ENCODE measurements at regions not wholly inside any gene's neighbourhood (a gene's known extent, or its start where the extent isn't known, plus 50 kb on each side); places are given as distances from the start of the nearest gene placed in this dataset.

DNA sequence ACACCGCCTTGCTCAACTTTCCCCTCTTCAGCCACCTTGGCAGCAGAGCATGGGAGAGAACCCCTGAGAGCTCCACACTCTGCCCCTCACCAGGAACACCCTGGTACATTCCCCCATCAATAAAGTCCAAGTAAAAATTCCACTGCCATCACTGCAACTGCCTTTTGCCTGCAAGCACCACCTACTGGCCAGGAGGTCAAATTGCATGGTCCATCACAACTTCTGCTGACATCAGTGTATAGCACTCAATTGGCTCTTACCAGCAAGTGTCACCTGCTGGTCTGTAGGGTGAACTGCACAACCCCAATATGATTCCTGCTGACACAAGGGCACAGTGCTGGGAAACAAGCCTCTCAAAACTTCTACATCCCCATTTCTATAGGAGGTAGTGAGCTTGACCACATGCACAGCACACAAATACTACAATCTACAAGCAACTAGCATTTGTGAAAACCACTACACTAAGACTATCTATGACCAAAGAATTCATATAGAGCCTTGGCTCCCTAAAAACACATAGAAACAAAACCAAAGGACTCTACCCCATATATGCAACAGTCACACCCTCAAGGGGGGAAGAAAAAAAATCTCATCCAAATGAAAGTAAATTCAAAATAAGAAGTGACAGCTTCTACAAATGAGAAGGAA lies 69.2 kb downstream of the FASLG start (continued):
- TF ChIP-seq KDM1A (IDR thresholded peaks at IDR 0.05; ENCODE audit: borderline replicate concordance, low read length) (no peak), SP1 (IDR thresholded peaks at IDR 0.05; ENCODE audit: low read depth, low read length) (no peak), TAF1 (IDR thresholded peaks at IDR 0.05; ENCODE audit: low read depth, low read length) (no peak), FOSL1 (IDR thresholded peaks at IDR 0.05; ENCODE audit: insufficient read depth, low read depth, low read length) (no peak), TAF7 (optimal IDR thresholded peaks at IDR 0.05; ENCODE audit: borderline replicate concordance, low read depth, low read length) (no peak), SRF (IDR thresholded peaks at IDR 0.05; ENCODE audit: low read depth, low read length) (no peak), CHD2 (IDR thresholded peaks at IDR 0.05; ENCODE audit: low read length) (no peak), ATF3 (IDR thresholded peaks at IDR 0.05; ENCODE audit: insufficient read depth, low read depth, low read length) (0 out of 2 replicates have a peak, but pooled peaks have one; percentile 53), SAP30 (IDR thresholded peaks at IDR 0.05; ENCODE audit: insufficient read depth, insufficient replicate concordance, low read length) (no peak), TCF12 (IDR thresholded peaks at IDR 0.05; ENCODE audit: low read depth, low read length) (no peak), RAD21 (IDR thresholded peaks at IDR 0.05 in 1 of 2, conservative IDR thresholded peaks at IDR 0.05 in 1 of 2; ENCODE audit: low read depth in 2 of 2, low read length in 2 of 2) (peak; percentile 84), RBBP5 (IDR thresholded peaks at IDR 0.05; ENCODE audit: borderline replicate concordance, low read depth, low read length) (no peak), ASH2L (IDR thresholded peaks at IDR 0.05; ENCODE audit: low read length) (no peak), EP300 (IDR thresholded peaks at IDR 0.05; ENCODE audit: borderline replicate concordance in 1 of 2, low read depth in 2 of 2, low read length in 2 of 2) (no peak), TBP (IDR thresholded peaks at IDR 0.05; ENCODE audit: low read depth, low read length) (no peak), RFX5 (IDR thresholded peaks at IDR 0.05; ENCODE audit: borderline replicate concordance, low read depth, low read length) (no peak), POLR2A (IDR thresholded peaks at IDR 0.05; ENCODE audit: control extremely low read depth in 1 of 2, low read depth in 2 of 2, low read length in 2 of 2) (no peak), SP2 (IDR thresholded peaks at IDR 0.05; ENCODE audit: low read length) (no peak; the same call in 1 of the 2 replicates), JUN (IDR thresholded peaks at IDR 0.05; ENCODE audit: low read depth, low read length) (no peak), POU5F1 (IDR thresholded peaks at IDR 0.05; ENCODE audit: low read depth, low read length) (no peak), ZNF274 (IDR thresholded peaks at IDR 0.05; ENCODE audit: borderline replicate concordance, extremely low read depth, low read length) (no peak), MAFK (IDR thresholded peaks at IDR 0.05; ENCODE audit: low read depth, low read length) (peak; percentile 83)
- TF ChIP-seq, protein P1, sequence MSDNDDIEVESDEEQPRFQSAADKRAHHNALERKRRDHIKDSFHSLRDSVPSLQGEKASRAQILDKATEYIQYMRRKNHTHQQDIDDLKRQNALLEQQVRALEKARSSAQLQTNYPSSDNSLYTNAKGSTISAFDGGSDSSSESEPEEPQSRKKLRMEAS (IDR thresholded peaks at IDR 0.05), result 0 out of 2 replicates have a peak, but pooled peaks have one; percentile 27

Data from H1 (cell line).